B cell (primary cell): ENCODE measurements at regions not wholly inside any gene's neighbourhood (a gene's known extent, or its start where the extent isn't known, plus 50 kb on each side); places are given as distances from the start of the nearest gene placed in this dataset.

Experiments used
- ATAC-seq: fragments of 200-7000 bp; cut with Tn5 transposase; one replicate; pipeline ENCODE4 v1.10.0; 2021; ENCODE audit warnings: low read depth, mild to moderate bottlenecking, moderate number of reproducible peaks, moderate library complexity
- CTCF ChIA-PET: fragments of 350-600 bp; sonication (Branson Sonifier 250); formaldehyde crosslinking; loops from one replicate; lab custom pipeline; 2021; ENCODE audit warnings: antibody characterized with exemption, inconsistent platforms; lab: Charles Lee
- POLR2A ChIA-PET: fragments of 350-600 bp; sonication (Branson Sonifier 250); formaldehyde crosslinking; loops from one replicate; lab custom pipeline; 2021; ENCODE audit warnings: antibody characterized with exemption; lab: Charles Lee
- DNase-seq: peaks from one replicate; pipeline ENCODE4 v3.0.0; 2013
- H2AFZ ChIP-seq: 2 replicates; pipeline ENCODE4 v1.6.1; 2012; ENCODE audit warnings: mild to moderate bottlenecking, low read depth, low read length; ENCODE audit not compliant: insufficient read depth, poor library complexity, severe bottlenecking
- H3K27ac ChIP-seq, 2 donors: 1 replicate in 1 of 2; 2 replicates in 1 of 2; pipeline ENCODE4 v1.5.1; 2012 to 2013; ENCODE audit warnings: low read length in 2 of 2, mild to moderate bottlenecking in 2 of 2, moderate library complexity in 1 of 2
- H3K27me3 ChIP-seq, 4 experiments: fragments of 200-600 bp in 1 of 4; sonication (generic) in 1 of 4; replicated peaks in 1 of 4; 1 replicate in 2 of 4; 2 replicates in 2 of 4; pipeline versions ENCODE4 v1.6.1 to v1.7.0; 2013 to 2016; ENCODE audit warnings: low read length in 3 of 4, mild to moderate bottlenecking in 2 of 4, mixed read lengths in 1 of 4, moderate library complexity in 1 of 4; ENCODE audit not compliant: insufficient read depth in 4 of 4, control insufficient read depth in 3 of 4; ENCODE audit errors: control extremely low read depth in 1 of 4
- H3K36me3 ChIP-seq, 2 experiments: replicated peaks in 1 of 2; 1 replicate in 1 of 2; 2 replicates in 1 of 2; pipeline versions ENCODE4 v1.6.1 to v1.7.1; 2013; ENCODE audit warnings: low read length in 1 of 2; ENCODE audit not compliant: insufficient read depth in 2 of 2, control insufficient read depth in 1 of 2; ENCODE audit errors: control extremely low read depth in 1 of 2, extremely low read depth in 1 of 2
- H3K4me1 ChIP-seq, 2 donors: fragments of 200-600 bp in 1 of 2; sonication (generic) in 1 of 2; 1 replicate in 1 of 2; 2 replicates in 1 of 2; pipeline versions ENCODE4 v1.5.1 to v1.6.1; 2013 to 2017; ENCODE audit warnings: low read length in 2 of 2; ENCODE audit not compliant: control insufficient read depth in 2 of 2, insufficient read depth in 2 of 2
- H3K4me2 ChIP-seq: replicated peaks from 2 replicates; pipeline ENCODE3; 2012; ENCODE audit warnings: mild to moderate bottlenecking, low read depth, low read length; ENCODE audit not compliant: poor library complexity, severe bottlenecking
- H3K4me3 ChIP-seq, 5 experiments: fragments of 200-600 bp in 1 of 5; sonication (generic) in 1 of 5; 1 replicate in 3 of 5; 2 replicates in 2 of 5; pipeline versions ENCODE4 v1.5.1 to v1.7.0; 2011 to 2016; ENCODE audit warnings: low read length in 4 of 5, mild to moderate bottlenecking in 4 of 5, low read depth in 2 of 5, control low read depth in 1 of 5, moderate library complexity in 1 of 5; ENCODE audit not compliant: insufficient read depth in 1 of 5; ENCODE audit errors: control extremely low read depth in 1 of 5, extremely low read depth in 1 of 5
- H3K79me2 ChIP-seq: fragments of 200-600 bp; sonication (generic); one replicate; pipeline ENCODE4 v1.6.0; 2016; ENCODE audit warnings: low read length; ENCODE audit not compliant: control insufficient read depth, insufficient read depth
- H3K9ac ChIP-seq: fragments of 200-600 bp; sonication (generic); 2 replicates; pipeline ENCODE4 v1.6.1; 2017; ENCODE audit warnings: mild to moderate bottlenecking, low read length, moderate library complexity
- H3K9me3 ChIP-seq, 3 donors: one replicate each; pipeline versions ENCODE4 v1.6.1 to v1.7.1; 2013; ENCODE audit warnings: low read length in 2 of 3; ENCODE audit not compliant: control insufficient read depth in 2 of 3, insufficient read depth in 1 of 3; ENCODE audit errors: control extremely low read depth in 1 of 3
- H4K20me1 ChIP-seq: 2 replicates; pipeline ENCODE4 v1.6.0; 2012; ENCODE audit warnings: mild to moderate bottlenecking, low read length; ENCODE audit not compliant: insufficient read depth, control insufficient read depth, poor library complexity, severe bottlenecking
- H3K27ac Mint-ChIP-seq: one replicate; pipeline ENCODE4 v1.8.0; 2021; ENCODE audit warnings: mixed read lengths
- H3K27me3 Mint-ChIP-seq: one replicate; pipeline ENCODE4 v1.8.0; 2021; ENCODE audit warnings: mixed read lengths
- H3K4me1 Mint-ChIP-seq: one replicate; pipeline ENCODE4 v1.8.0; 2021; ENCODE audit warnings: mixed read lengths
- H3K4me3 Mint-ChIP-seq: one replicate; pipeline ENCODE4 v1.8.0; 2021; ENCODE audit warnings: mixed read lengths
- H3K9me3 Mint-ChIP-seq: one replicate; pipeline ENCODE4 v1.8.0; 2022; ENCODE audit warnings: mixed read lengths; ENCODE audit not compliant: insufficient read depth
- CTCF ChIP-seq: fragments of 200-600 bp; IDR thresholded peaks from one replicate; pipeline ENCODE4 v1.8.0; 2022; ENCODE audit warnings: antibody characterized with exemption, mild to moderate bottlenecking
- EZH2 ChIP-seq: IDR thresholded peaks from 2 replicates; pipeline ENCODE4 v1.6.1; 2012; ENCODE audit warnings: borderline replicate concordance, low read depth, mild to moderate bottlenecking, moderate library complexity, low read length; ENCODE audit not compliant: insufficient read depth, poor library complexity, severe bottlenecking
- WGBS: methylation state at CpG from one replicate; pipeline ENCODE4 v1.1.5; 2013; ENCODE audit warnings: missing lambda C conversion rate; ENCODE audit not compliant: insufficient coverage; 5-methylcytosine and 5-hydroxymethylcytosine counted together
- intact Hi-C: fragments of 100-400 bp; cut with micrococcal nuclease; formaldehyde crosslinking; loops from one replicate; pipeline ENCODE4 v1.10.0; 2022

GRCh38 chr4:20181926-20182325, 69.8 kb upstream of the SLIT2 start:
- intact Hi-C loops = no loop called here
- H3K27ac Mint-ChIP-seq = no peak overlapping the region
- no peaks in the 10 kb centered on the region for H3K79me2 ChIP-seq
- peaks cover 4% of the 10 kb centered on the region for H3K9me3 Mint-ChIP-seq
- H3K9me3 ChIP-seq = peaks cover 0 to 16% (median 0%) of the 10 kb centered on the region in 3 donors
- H3K27ac ChIP-seq = no peak overlapping the region
- DNase-seq = no peak
- no peaks in the 10 kb centered on the region for H3K27me3 ChIP-seq
- no CpG with 5 or more reads among the region's 3 CpGs for WGBS
- no peak for TF ChIP-seq CTCF
- no peak for TF ChIP-seq EZH2
- no peaks in the 10 kb centered on the region for H3K36me3 ChIP-seq
- ATAC-seq = no peak
- H3K4me2 ChIP-seq = no peak overlapping the region
- H3K4me3 Mint-ChIP-seq = no peak overlapping the region
- H3K4me1 Mint-ChIP-seq = no peaks in the 10 kb centered on the region
- CTCF ChIA-PET = no interaction called here
- no peak overlapping the region for H3K4me3 ChIP-seq
- H3K9ac ChIP-seq = no peak overlapping the region
- no peaks in the 10 kb centered on the region for H3K27me3 Mint-ChIP-seq
- H4K20me1 ChIP-seq = no peaks in the 10 kb centered on the region
- H3K4me1 ChIP-seq = no peaks in the 10 kb centered on the region
- no peak overlapping the region for H2AFZ ChIP-seq
- POLR2A ChIA-PET = no interaction called here

DNA sequence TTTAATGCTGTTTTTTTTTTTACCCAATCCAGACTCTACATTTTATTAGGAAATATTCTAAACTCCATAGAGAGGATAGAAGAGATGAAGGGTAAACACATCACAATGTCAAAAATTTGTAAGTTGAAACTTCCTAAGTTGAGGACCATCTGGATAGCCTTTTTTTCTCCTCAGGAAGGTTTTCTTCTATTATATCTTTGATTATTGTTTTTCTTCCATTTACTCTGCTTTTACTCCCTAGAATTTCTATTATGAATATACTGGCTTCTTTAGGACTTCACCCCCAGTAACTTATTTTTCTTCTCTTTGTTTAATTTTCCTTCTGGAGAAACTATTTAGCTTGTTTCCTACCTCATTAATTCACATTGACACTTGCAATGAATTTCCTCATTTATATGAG, 71.2 kb upstream of the SLIT2 start:
- Histone ChIP-seq H3K9ac (no peak overlapping the region), H3K9me3 (peaks cover 0 to 16% (median 0%) of the 10 kb centered on the region in 3 donors), H3K4me3 (no peak overlapping the region), H3K27me3 (no peaks in the 10 kb centered on the region), H3K79me2 (no peaks in the 10 kb centered on the region), H3K4me1 (no peaks in the 10 kb centered on the region), H2AFZ (no peak overlapping the region), H3K4me2 (no peak overlapping the region), H4K20me1 (no peaks in the 10 kb centered on the region), H3K36me3 (no peaks in the 10 kb centered on the region), H3K27ac (no peak overlapping the region)
- no peak overlapping the region for H3K4me3 Mint-ChIP-seq
- TF ChIP-seq EZH2 = no peak
- TF ChIP-seq CTCF = no peak
- no peaks in the 10 kb centered on the region for H3K4me1 Mint-ChIP-seq
- no peaks in the 10 kb centered on the region for H3K27me3 Mint-ChIP-seq
- peaks cover 4% of the 10 kb centered on the region for H3K9me3 Mint-ChIP-seq
- ATAC-seq = no peak
- no peak for DNase-seq
- intact Hi-C loops = no loop called here
- POLR2A ChIA-PET = no interaction called here
- no peak overlapping the region for H3K27ac Mint-ChIP-seq
- CTCF ChIA-PET = no interaction called here
